Calu3 (cell line): ENCODE measurements at regions not wholly inside any gene's neighbourhood (a gene's known extent, or its start where the extent isn't known, plus 50 kb on each side); places are given as distances from the start of the nearest gene placed in this dataset.

Experiments
- BruUV-seq: library from RNA; stranded (reverse); fragments of 400-500 nt; replicated peaks from 2 replicates; lab custom pipeline; 2021; lab: Mats Ljungman, UMichigan
- CTCF ChIA-PET: fragments of 300-600 bp; sonication (Branson Sonifier 250); formaldehyde crosslinking; loops from one replicate; lab custom pipeline; 2022; ENCODE audit warnings: antibody characterized with exemption; lab: Charles Lee
- DNase-seq: peaks from one replicate; pipeline ENCODE4 v3.0.0; 2022
- H3K27ac Mint-ChIP-seq: one replicate; pipeline ENCODE4 v1.8.0; 2022; ENCODE audit warnings: mixed read lengths; ENCODE audit not compliant: unreplicated experiment
- H3K27me3 Mint-ChIP-seq: one replicate; pipeline ENCODE4 v1.8.0; 2022; ENCODE audit warnings: mixed read lengths; ENCODE audit not compliant: unreplicated experiment
- H3K36me3 Mint-ChIP-seq: one replicate; pipeline ENCODE4 v1.8.0; 2022; ENCODE audit warnings: mild to moderate bottlenecking, moderate library complexity, mixed read lengths; ENCODE audit not compliant: insufficient read depth, unreplicated experiment
- H3K4me1 Mint-ChIP-seq: one replicate; pipeline ENCODE4 v1.8.0; 2022; ENCODE audit warnings: mild to moderate bottlenecking, low read depth, mixed read lengths; ENCODE audit not compliant: unreplicated experiment
- H3K4me3 Mint-ChIP-seq: one replicate; pipeline ENCODE4 v1.8.0; 2022; ENCODE audit warnings: mild to moderate bottlenecking, low read depth, moderate library complexity, mixed read lengths; ENCODE audit not compliant: unreplicated experiment
- H3K9me3 Mint-ChIP-seq: one replicate; pipeline ENCODE4 v1.8.0; 2022; ENCODE audit warnings: low read depth, mixed read lengths; ENCODE audit not compliant: unreplicated experiment
- intact Hi-C: fragments of 100-400 bp; cut with micrococcal nuclease; formaldehyde crosslinking; loops from one replicate; pipeline ENCODE4 v1.10.0; 2022; ENCODE audit not compliant: unreplicated experiment
- TF ChIP-seq, protein P1 (sequence below): fragments of 200-600 bp; IDR thresholded peaks from one replicate; pipeline ENCODE4 v1.8.0; 2022; ENCODE audit warnings: antibody characterized with exemption; ENCODE audit not compliant: unreplicated experiment

DNA sequence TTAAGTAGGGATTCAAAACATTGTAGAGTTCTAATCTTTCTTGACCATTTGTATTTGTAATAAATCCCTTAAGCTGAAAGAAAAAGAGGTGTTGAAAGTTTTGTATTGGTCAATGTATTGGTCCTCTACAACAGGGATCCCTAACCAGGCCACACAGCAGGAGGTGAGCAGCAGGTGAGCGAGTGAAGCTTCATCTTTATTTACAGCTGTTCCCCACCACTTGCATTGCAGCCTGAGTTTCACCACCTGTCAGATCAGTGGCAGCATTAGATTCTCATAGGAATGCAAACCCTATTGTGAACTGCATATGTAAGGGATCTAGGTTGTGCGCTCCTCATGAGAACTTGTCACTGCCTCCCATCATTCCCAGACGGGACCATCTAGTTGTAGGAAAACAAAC is 715.7 kb upstream of the NXPH2 start:
- Mint-ChIP-seq H3K9me3 (peaks cover 18% of the 10 kb centered on the region), H3K27me3 (no peaks in the 10 kb centered on the region), H3K36me3 (no peaks in the 10 kb centered on the region), H3K4me1 (no peaks in the 10 kb centered on the region), H3K4me3 (no peak overlapping the region), H3K27ac (no peak overlapping the region)
- intact Hi-C loops, result no loop called here
- CTCF ChIA-PET, result no interaction called here
- TF ChIP-seq, protein P1, sequence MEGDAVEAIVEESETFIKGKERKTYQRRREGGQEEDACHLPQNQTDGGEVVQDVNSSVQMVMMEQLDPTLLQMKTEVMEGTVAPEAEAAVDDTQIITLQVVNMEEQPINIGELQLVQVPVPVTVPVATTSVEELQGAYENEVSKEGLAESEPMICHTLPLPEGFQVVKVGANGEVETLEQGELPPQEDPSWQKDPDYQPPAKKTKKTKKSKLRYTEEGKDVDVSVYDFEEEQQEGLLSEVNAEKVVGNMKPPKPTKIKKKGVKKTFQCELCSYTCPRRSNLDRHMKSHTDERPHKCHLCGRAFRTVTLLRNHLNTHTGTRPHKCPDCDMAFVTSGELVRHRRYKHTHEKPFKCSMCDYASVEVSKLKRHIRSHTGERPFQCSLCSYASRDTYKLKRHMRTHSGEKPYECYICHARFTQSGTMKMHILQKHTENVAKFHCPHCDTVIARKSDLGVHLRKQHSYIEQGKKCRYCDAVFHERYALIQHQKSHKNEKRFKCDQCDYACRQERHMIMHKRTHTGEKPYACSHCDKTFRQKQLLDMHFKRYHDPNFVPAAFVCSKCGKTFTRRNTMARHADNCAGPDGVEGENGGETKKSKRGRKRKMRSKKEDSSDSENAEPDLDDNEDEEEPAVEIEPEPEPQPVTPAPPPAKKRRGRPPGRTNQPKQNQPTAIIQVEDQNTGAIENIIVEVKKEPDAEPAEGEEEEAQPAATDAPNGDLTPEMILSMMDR, result no peak
- no peak for DNase-seq
- no TSS peak for BruUV-seq

DNA sequence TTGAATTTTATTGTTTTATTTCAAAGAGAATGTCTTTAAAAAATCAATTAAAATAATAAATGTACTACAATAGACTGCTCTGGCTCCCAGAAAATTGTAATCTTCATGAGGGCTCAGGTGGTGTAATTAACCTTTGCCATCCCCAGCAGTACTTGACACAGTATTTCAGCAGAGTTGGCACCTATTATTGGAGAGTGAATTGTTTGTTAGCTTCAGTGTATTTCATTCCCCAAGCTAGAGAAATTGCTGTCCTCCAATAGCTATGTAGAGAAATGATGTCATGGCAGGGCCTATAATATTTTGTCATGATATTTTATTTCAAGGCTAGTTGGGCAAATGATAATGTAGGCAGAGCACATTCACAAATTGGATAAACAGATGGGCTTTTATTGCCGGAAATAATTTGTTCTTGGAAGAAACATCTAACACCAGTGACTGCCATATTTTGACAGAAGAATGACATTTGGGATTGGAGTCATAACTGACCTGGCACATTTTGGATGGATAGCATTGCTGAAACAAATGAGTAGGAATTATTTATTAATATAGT is 712.0 kb upstream of the NXPH2 start:
- intact Hi-C loops, result no loop called here
- TF ChIP-seq, protein P1, result no peak
- no peak for DNase-seq
- Mint-ChIP-seq H3K4me1 (no peaks in the 10 kb centered on the region), H3K27ac (no peak overlapping the region), H3K9me3 (peaks cover 11% of the 10 kb centered on the region), H3K36me3 (no peaks in the 10 kb centered on the region), H3K4me3 (no peak overlapping the region), H3K27me3 (no peaks in the 10 kb centered on the region)
- BruUV-seq, result no TSS peak
- CTCF ChIA-PET, result no interaction called here

DNA sequence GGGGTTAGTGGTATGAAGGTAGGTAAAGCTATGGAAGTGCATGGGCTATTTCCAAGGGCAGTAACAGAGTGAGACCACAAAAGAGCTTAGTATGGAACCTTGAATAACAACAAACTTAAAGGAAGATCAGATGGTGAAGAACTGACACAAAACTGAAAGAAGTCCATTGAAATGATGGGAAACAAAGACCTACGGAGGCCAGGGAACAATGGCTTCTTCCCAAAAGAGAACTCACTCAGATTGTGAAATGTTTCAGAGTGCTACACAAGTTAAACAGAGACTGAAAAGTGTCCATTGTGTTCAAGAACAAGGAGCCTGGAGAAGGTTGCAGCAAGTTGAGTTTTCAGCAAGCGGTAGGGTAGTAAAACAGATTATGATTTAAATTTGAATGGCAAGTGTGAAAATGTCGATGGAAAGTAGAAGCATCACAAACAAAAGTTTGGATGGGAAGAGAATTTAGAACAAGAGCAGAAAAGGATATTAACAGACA is 700.0 kb upstream of the NXPH2 start:
- Mint-ChIP-seq H3K27me3 (no peaks in the 10 kb centered on the region), H3K27ac (no peak overlapping the region), H3K36me3 (peaks cover 4% of the 10 kb centered on the region), H3K4me1 (no peaks in the 10 kb centered on the region), H3K9me3 (peaks cover 12% of the 10 kb centered on the region), H3K4me3 (no peak overlapping the region)
- BruUV-seq, result no TSS peak
- TF ChIP-seq, protein P1, result no peak
- CTCF ChIA-PET, result no interaction called here
- intact Hi-C loops, result no loop called here
- DNase-seq, result no peak

DNA sequence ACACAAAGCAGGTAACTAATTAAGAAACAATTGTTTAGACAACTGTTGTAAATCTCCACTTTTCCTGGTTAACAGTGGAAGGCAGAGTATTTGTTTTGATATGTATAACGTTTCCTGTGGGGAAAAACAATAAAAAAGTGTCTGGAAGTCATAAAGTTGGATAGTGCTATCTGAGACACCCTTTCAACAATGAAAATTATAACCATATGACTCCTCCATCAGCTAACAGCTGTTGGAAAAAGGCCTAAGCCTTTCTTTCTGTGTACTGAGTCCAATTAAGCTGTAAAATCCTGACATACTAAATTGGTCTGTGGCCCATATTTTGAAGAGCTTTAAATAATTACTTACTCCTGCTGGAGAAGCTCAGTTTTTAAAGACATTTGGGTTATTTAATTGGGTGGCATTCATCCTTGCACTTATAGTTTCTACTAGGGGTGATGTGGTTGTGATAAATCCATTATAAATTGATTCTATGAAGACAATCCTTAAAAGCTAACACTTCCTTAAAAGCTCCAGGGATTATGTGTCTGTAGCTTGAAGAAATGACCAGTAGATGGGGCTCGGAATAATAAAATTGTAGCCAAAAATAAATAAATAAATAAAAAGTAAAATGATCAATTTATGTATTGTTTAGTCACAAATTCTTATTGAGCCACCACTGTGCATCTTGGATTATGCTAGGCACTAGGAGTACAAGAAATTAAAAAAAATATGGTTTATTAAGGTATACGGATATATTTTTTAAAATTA is 698.1 kb upstream of the NXPH2 start:
- CTCF ChIA-PET, result no interaction called here
- H3K4me3 Mint-ChIP-seq, result no peak overlapping the region
- BruUV-seq, result no TSS peak
- H3K27me3 Mint-ChIP-seq, result no peaks in the 10 kb centered on the region
- peaks cover 12% of the 10 kb centered on the region for H3K9me3 Mint-ChIP-seq
- no peaks in the 10 kb centered on the region for H3K4me1 Mint-ChIP-seq
- DNase-seq, result no peak
- H3K27ac Mint-ChIP-seq, result no peak overlapping the region
- TF ChIP-seq, protein P1, result no peak
- H3K36me3 Mint-ChIP-seq, result peaks cover 4% of the 10 kb centered on the region
- intact Hi-C loops, result no loop called here
